ENCODE measurements at regions not wholly inside any gene's neighbourhood (a gene's known extent, or its start where the extent isn't known, plus 50 kb on each side); places are given as distances from the start of the nearest gene placed in this dataset.

DNA sequence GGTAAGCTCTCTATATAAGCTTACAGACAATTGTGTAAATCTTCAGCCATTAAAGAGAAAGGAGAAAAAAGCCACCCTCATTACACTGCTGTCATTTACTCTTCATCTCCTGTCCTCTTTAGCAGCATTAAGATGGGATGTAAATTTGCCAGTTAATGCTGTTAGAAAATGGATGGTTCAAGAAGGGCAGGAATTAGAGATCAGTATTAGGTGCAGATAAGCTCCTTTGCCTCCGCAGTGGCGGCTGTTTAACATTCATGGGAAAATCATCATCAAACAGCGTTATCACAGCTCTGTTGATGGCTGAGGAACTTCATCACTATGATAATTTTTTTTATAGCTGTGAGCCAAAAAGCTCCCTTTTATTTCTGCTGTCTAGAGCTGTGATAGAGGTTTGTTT lies 61.8 kb upstream of the FAM204A start:
- CTCF ChIA-PET, result no interaction called here

DNA sequence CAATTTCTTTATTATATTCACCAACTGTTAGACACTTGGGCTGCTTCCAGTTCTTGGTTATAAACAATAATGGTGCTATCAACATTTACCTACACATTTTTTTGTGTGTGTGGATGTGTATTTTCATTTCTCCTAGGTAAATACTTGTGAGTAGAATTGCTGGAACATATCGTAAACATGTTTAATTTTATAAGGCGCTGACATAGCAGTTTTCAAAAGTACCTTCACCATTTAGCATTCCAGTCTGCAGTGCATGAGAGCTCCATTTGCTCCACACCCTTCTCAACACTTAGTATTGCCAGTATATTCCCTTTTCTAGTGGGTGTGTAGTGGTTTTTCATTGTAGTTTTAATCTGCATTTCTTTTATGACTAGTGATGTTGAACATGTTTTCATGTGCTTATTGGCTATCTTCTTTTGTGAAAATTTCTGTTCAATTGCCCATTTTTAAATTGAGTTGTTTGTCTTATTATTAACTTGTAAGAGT lies 59.6 kb upstream of the FAM204A start:
- Histone ChIP-seq H3K4me3 (ENCODE audit: low read depth in 2 of 2, low read length in 2 of 2) (no peak overlapping the region), H3K27me3 (ENCODE audit: control insufficient read depth, insufficient read depth, low read length) (peaks cover 12% of the 10 kb centered on the region), H3K27ac (ENCODE audit: low read length) (no peak overlapping the region), H3K9me3 (ENCODE audit: control insufficient read depth, insufficient read depth, low read depth, low read length) (no peaks in the 10 kb centered on the region), H3K4me1 (ENCODE audit: control insufficient read depth, insufficient read depth, low read length) (no peaks in the 10 kb centered on the region), H3K36me3 (ENCODE audit: control insufficient read depth, insufficient read depth, low read length) (no peaks in the 10 kb centered on the region)
- TF ChIP-seq TCF7L2 (IDR thresholded peaks at IDR 0.05; ENCODE audit: low read depth, low read length), result no peak
- no peak for TF ChIP-seq SIN3A (IDR thresholded peaks at IDR 0.05; ENCODE audit: borderline replicate concordance, insufficient read depth, low read depth, low read length)
- TF ChIP-seq, protein P1, sequence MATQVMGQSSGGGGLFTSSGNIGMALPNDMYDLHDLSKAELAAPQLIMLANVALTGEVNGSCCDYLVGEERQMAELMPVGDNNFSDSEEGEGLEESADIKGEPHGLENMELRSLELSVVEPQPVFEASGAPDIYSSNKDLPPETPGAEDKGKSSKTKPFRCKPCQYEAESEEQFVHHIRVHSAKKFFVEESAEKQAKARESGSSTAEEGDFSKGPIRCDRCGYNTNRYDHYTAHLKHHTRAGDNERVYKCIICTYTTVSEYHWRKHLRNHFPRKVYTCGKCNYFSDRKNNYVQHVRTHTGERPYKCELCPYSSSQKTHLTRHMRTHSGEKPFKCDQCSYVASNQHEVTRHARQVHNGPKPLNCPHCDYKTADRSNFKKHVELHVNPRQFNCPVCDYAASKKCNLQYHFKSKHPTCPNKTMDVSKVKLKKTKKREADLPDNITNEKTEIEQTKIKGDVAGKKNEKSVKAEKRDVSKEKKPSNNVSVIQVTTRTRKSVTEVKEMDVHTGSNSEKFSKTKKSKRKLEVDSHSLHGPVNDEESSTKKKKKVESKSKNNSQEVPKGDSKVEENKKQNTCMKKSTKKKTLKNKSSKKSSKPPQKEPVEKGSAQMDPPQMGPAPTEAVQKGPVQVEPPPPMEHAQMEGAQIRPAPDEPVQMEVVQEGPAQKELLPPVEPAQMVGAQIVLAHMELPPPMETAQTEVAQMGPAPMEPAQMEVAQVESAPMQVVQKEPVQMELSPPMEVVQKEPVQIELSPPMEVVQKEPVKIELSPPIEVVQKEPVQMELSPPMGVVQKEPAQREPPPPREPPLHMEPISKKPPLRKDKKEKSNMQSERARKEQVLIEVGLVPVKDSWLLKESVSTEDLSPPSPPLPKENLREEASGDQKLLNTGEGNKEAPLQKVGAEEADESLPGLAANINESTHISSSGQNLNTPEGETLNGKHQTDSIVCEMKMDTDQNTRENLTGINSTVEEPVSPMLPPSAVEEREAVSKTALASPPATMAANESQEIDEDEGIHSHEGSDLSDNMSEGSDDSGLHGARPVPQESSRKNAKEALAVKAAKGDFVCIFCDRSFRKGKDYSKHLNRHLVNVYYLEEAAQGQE (IDR thresholded peaks at IDR 0.05; ENCODE audit: insufficient read depth in 1 of 2, low read depth in 2 of 2, low read length in 1 of 2), result no peak
- TF ChIP-seq, protein P2, sequence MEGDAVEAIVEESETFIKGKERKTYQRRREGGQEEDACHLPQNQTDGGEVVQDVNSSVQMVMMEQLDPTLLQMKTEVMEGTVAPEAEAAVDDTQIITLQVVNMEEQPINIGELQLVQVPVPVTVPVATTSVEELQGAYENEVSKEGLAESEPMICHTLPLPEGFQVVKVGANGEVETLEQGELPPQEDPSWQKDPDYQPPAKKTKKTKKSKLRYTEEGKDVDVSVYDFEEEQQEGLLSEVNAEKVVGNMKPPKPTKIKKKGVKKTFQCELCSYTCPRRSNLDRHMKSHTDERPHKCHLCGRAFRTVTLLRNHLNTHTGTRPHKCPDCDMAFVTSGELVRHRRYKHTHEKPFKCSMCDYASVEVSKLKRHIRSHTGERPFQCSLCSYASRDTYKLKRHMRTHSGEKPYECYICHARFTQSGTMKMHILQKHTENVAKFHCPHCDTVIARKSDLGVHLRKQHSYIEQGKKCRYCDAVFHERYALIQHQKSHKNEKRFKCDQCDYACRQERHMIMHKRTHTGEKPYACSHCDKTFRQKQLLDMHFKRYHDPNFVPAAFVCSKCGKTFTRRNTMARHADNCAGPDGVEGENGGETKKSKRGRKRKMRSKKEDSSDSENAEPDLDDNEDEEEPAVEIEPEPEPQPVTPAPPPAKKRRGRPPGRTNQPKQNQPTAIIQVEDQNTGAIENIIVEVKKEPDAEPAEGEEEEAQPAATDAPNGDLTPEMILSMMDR (IDR thresholded peaks at IDR 0.05), result no peak
- no peak for TF ChIP-seq POLR2AphosphoS5 (IDR thresholded peaks at IDR 0.05; ENCODE audit: low read depth, low read length)
- no TSS peak for BruUV-seq (replicated peaks)
- in situ Hi-C loops (cut with HindIII; ENCODE audit: low pct_unique_long_range_greater_than_20kb, low sequenced_read_pairs) (no loop called here), intact Hi-C loops (cut with micrococcal nuclease; ENCODE audit: unreplicated experiment) (no loop called here)
- ATAC-seq (no peak), DNase-seq (ENCODE audit: low read depth, low spot score) (no peak)
- POLR2A ChIA-PET, result no interaction called here
- CTCF ChIA-PET, result no interaction called here

More for the DNA sequence above, 61.8 kb upstream of the FAM204A start:
- in situ Hi-C loops (cut with HindIII; ENCODE audit: low pct_unique_long_range_greater_than_20kb, low sequenced_read_pairs), result no loop called here
- POLR2A ChIA-PET, result no interaction called here
- Histone ChIP-seq H3K27me3 (ENCODE audit: control insufficient read depth, insufficient read depth, low read length) (peaks cover 13% of the 10 kb centered on the region), H3K36me3 (ENCODE audit: control insufficient read depth, insufficient read depth, low read length) (no peaks in the 10 kb centered on the region), H3K9me3 (ENCODE audit: control insufficient read depth, insufficient read depth, low read depth, low read length) (no peaks in the 10 kb centered on the region), H3K4me3 (ENCODE audit: low read depth in 2 of 2, low read length in 2 of 2) (no peak overlapping the region), H3K27ac (ENCODE audit: low read length) (no peak overlapping the region), H3K4me1 (ENCODE audit: control insufficient read depth, insufficient read depth, low read length) (no peaks in the 10 kb centered on the region)
- intact Hi-C loops (cut with micrococcal nuclease; ENCODE audit: unreplicated experiment), result no loop called here
- no peak for DNase-seq (ENCODE audit: low read depth, low spot score)
- no peak for TF ChIP-seq SIN3A (IDR thresholded peaks at IDR 0.05; ENCODE audit: borderline replicate concordance, insufficient read depth, low read depth, low read length)
- no peak for TF ChIP-seq POLR2AphosphoS5 (IDR thresholded peaks at IDR 0.05; ENCODE audit: low read depth, low read length)
- TF ChIP-seq TCF7L2 (IDR thresholded peaks at IDR 0.05; ENCODE audit: low read depth, low read length), result no peak
- TF ChIP-seq, protein P2 (IDR thresholded peaks at IDR 0.05), result no peak
- TF ChIP-seq, protein P1 (IDR thresholded peaks at IDR 0.05; ENCODE audit: insufficient read depth in 1 of 2, low read depth in 2 of 2, low read length in 1 of 2), result no peak
- no TSS peak for BruUV-seq (replicated peaks)
- ATAC-seq, result no peak
